Panc1 (cell line): ENCODE measurements at regions not wholly inside any gene's neighbourhood (a gene's known extent, or its start where the extent isn't known, plus 50 kb on each side); places are given as distances from the start of the nearest gene placed in this dataset.

Source experiments
- ATAC-seq: fragments of 200-7000 bp; cut with Tn5 transposase; 2 replicates; pipeline ENCODE4 v1.9.1; 2020; ENCODE audit warnings: mild to moderate bottlenecking, moderate library complexity
- BruUV-seq: library from RNA; stranded (reverse); fragments of 400-500 nt; replicated peaks from 2 replicates; lab custom pipeline; 2021; lab: Mats Ljungman, UMichigan
- CTCF ChIA-PET: fragments of 300-600 bp; sonication (Branson Sonifier 250); formaldehyde crosslinking; loops from one replicate; lab custom pipeline; 2022; ENCODE audit warnings: antibody characterized with exemption; lab: Charles Lee
- POLR2A ChIA-PET: fragments of 300-600 bp; sonication (Branson Sonifier 250); formaldehyde crosslinking; loops from one replicate; lab custom pipeline; 2022; ENCODE audit warnings: antibody characterized with exemption; lab: Charles Lee
- DNase-seq: peaks from one replicate; pipeline ENCODE4 v3.0.0-alpha.2; 2010; ENCODE audit warnings: low read depth, low spot score
- H3K27ac ChIP-seq: 2 replicates; pipeline ENCODE4 v1.5.1; 2011; ENCODE audit warnings: mild to moderate bottlenecking, low read length, inconsistent platforms
- H3K27me3 ChIP-seq: fragments of 200-500 bp; sonication (Bioruptor generic); 2 replicates; pipeline ENCODE4 v1.6.0; 2014; ENCODE audit warnings: low read length, inconsistent platforms; ENCODE audit not compliant: control insufficient read depth, insufficient read depth
- H3K36me3 ChIP-seq: fragments of 200-500 bp; sonication (Bioruptor generic); 2 replicates; pipeline ENCODE4 v1.5.1; 2014; ENCODE audit warnings: inconsistent platforms, mild to moderate bottlenecking, low read length, moderate library complexity; ENCODE audit not compliant: control insufficient read depth, insufficient read depth
- H3K4me1 ChIP-seq: 2 replicates; pipeline ENCODE4 v1.5.1; 2011; ENCODE audit warnings: inconsistent platforms, mild to moderate bottlenecking, low read length, moderate library complexity; ENCODE audit not compliant: control insufficient read depth, insufficient read depth
- H3K4me3 ChIP-seq, 2 experiments: 2 replicates each; pipeline ENCODE4 v1.5.1; 2011 to 2012; ENCODE audit warnings: low read depth in 2 of 2, low read length in 2 of 2, mild to moderate bottlenecking in 2 of 2, inconsistent platforms in 1 of 2, moderate library complexity in 1 of 2
- H3K9me3 ChIP-seq: fragments of 200-500 bp; sonication (Bioruptor generic); 2 replicates; pipeline ENCODE4 v1.5.1; 2014; ENCODE audit warnings: low read depth, mild to moderate bottlenecking, inconsistent platforms, low read length, moderate library complexity; ENCODE audit not compliant: control insufficient read depth, insufficient read depth
- CTCF ChIP-seq: fragments of 450-650 bp; IDR thresholded peaks from 2 replicates; pipeline ENCODE4 v1.5.1; 2017; ENCODE audit warnings: mild to moderate bottlenecking
- POLR2AphosphoS5 ChIP-seq: IDR thresholded peaks from 2 replicates; pipeline ENCODE4 v1.6.1; 2012; ENCODE audit warnings: mild to moderate bottlenecking, low read depth, low read length, moderate library complexity
- REST ChIP-seq, 2 experiments: IDR thresholded peaks; 2 replicates each; pipeline ENCODE4 v1.6.1; 2011 to 2012; ENCODE audit warnings: low read depth in 2 of 2, control low read depth in 1 of 2, low read length in 1 of 2, mild to moderate bottlenecking in 1 of 2, moderate library complexity in 1 of 2; ENCODE audit not compliant: insufficient read depth in 1 of 2
- SIN3A ChIP-seq: IDR thresholded peaks from 2 replicates; pipeline ENCODE4 v1.6.1; 2012; ENCODE audit warnings: low read depth, mild to moderate bottlenecking, low read length, moderate library complexity, borderline replicate concordance; ENCODE audit not compliant: insufficient read depth
- TCF7L2 ChIP-seq: IDR thresholded peaks from 2 replicates; pipeline ENCODE4 v1.6.1; 2011; ENCODE audit warnings: mild to moderate bottlenecking, low read depth, low read length, inconsistent platforms
- in situ Hi-C: cut with HindIII; loops from 2 replicates; pipeline ENCODE4 v1.10.0; 2016; ENCODE audit warnings: low sequenced_read_pairs, low pct_unique_long_range_greater_than_20kb
- intact Hi-C: fragments of 100-400 bp; cut with micrococcal nuclease; formaldehyde crosslinking; loops from one replicate; pipeline ENCODE4 v1.10.0; 2022; ENCODE audit not compliant: unreplicated experiment

DNA sequence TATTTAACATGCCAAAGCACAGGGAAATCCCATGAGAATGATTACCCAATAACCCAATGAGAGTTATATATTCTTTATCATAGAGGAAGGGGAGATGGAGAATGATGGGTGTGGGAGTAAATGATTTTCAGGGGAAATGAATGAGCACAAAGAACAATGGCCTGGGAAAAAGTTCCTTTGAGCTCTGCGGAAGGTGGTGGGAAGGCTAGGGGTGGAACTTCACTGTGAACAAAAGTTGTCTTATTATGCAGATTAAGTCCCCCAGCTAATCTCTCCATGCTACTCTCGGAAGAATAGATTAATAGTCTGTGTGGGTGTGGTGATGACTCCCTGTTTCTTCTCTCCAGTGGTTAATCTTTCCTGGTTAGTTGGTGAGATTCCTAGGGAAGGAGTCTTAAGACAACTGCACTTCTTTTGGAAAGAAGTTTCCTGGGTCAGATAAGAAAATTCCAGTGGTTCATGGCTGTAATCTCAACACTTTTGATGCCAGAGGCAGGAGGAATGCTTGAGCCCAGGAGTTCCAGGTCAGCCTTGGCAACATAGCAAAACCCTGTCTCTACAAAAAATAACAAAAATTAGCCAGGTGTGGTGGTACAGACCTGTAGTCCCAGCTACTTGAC is 71.6 kb downstream of the DNTTIP2 start:
- intact Hi-C loops (no loop called here), in situ Hi-C loops (no loop called here)
- peak overlapping the region; percentile 39; the same call in 1 of the 2 replicates for H3K27ac ChIP-seq
- no peaks in the 10 kb centered on the region for H3K36me3 ChIP-seq
- ChIA-PET CTCF (interaction anchor here (0.6 to 1.1 kb wide), 2 partner anchors 55 to 66 kb away, joined by 4 read pairs; no protein-coding TSS in a partner anchor), POLR2A (no interaction called here)
- ATAC-seq (no peak), DNase-seq (no peak)
- TF ChIP-seq SIN3A, result no peak
- TF ChIP-seq REST (IDR thresholded peaks at IDR 0.05; ENCODE audit: insufficient read depth in 1 of 2, low read depth in 2 of 2, low read length in 1 of 2), result no peak
- TF ChIP-seq TCF7L2, result no peak
- TF ChIP-seq CTCF, result no peak
- no peak for TF ChIP-seq POLR2AphosphoS5
- peaks cover 11% of the 10 kb centered on the region; the same call in 1 of the 2 replicates for H3K4me1 ChIP-seq
- H3K4me3 ChIP-seq, result no peak overlapping the region
- H3K9me3 ChIP-seq, result peaks cover 8% of the 10 kb centered on the region; the same call in 1 of the 2 replicates
- no TSS peak for BruUV-seq
- H3K27me3 ChIP-seq, result no peaks in the 10 kb centered on the region

GRCh38 chr1:93805027-93805610 is 73.9 kb downstream of the DNTTIP2 start:
- H3K4me1 ChIP-seq, result peaks cover 11% of the 10 kb centered on the region; the same call in 1 of the 2 replicates
- peak overlapping the region; percentile 61; the same call in 1 of the 2 replicates for H3K27ac ChIP-seq
- no peak for ATAC-seq
- peaks cover 8% of the 10 kb centered on the region; the same call in 1 of the 2 replicates for H3K9me3 ChIP-seq
- ChIA-PET CTCF (no interaction called here), POLR2A (interaction anchor here (0.6 kb wide), 1 partner anchor 65 kb away, joined by 3 read pairs; no protein-coding TSS in a partner anchor)
- no peak overlapping the region for H3K4me3 ChIP-seq
- no peaks in the 10 kb centered on the region for H3K27me3 ChIP-seq
- in situ Hi-C loops (no loop called here), intact Hi-C loops (no loop called here)
- no peak for DNase-seq
- TF ChIP-seq POLR2AphosphoS5 (no peak), REST (IDR thresholded peaks at IDR 0.05; ENCODE audit: insufficient read depth in 1 of 2, low read depth in 2 of 2, low read length in 1 of 2) (no peak), CTCF (no peak), TCF7L2 (no peak), SIN3A (no peak)
- H3K36me3 ChIP-seq, result no peaks in the 10 kb centered on the region
- no TSS peak for BruUV-seq
